IMR-90 (cell line): ENCODE measurements at regions not wholly inside any gene's neighbourhood (a gene's known extent, or its start where the extent isn't known, plus 50 kb on each side); places are given as distances from the start of the nearest gene placed in this dataset.

Source experiments
- ATAC-seq: fragments of 200-7000 bp; cut with Tn5 transposase; 2 replicates; pipeline ENCODE4 v1.9.1; 2020; ENCODE audit warnings: low read depth, mild to moderate bottlenecking, moderate library complexity
- BruUV-seq: library from RNA; stranded (reverse); fragments of 400-500 nt; replicated peaks from 2 replicates; lab custom pipeline; 2021; lab: Mats Ljungman, UMichigan
- CTCF ChIA-PET: fragments of 300-600 bp; formaldehyde crosslinking; extraction: SDS; loops from one replicate; lab custom pipeline; 2021; ENCODE audit warnings: antibody characterized with exemption; lab: Yijun Ruan, JAX
- POLR2A ChIA-PET: fragments of 300-600 bp; sonication (Branson Sonifier 250); formaldehyde crosslinking; loops from one replicate; lab custom pipeline; 2022; ENCODE audit warnings: antibody characterized with exemption; ENCODE audit not compliant: unreplicated experiment; lab: Charles Lee
- DNase-seq: peaks from one replicate; pipeline ENCODE4 v3.0.0; 2013
- H2AFZ ChIP-seq: replicated peaks from 2 replicates; pipeline ENCODE3; 2013; ENCODE audit warnings: low read length, mild to moderate bottlenecking; ENCODE audit not compliant: poor library complexity
- H2AK5ac ChIP-seq: 2 replicates; pipeline ENCODE4 v1.6.1; 2013; ENCODE audit warnings: low read depth, low read length, inconsistent platforms
- H2AK9ac ChIP-seq: replicated peaks from 2 replicates; pipeline ENCODE3; 2013; ENCODE audit warnings: mild to moderate bottlenecking, low read depth, low read length, moderate library complexity; ENCODE audit not compliant: poor library complexity
- H2BK120ac ChIP-seq: 2 replicates; pipeline ENCODE4 v1.6.1; 2013; ENCODE audit warnings: low read depth, low read length, inconsistent platforms
- H2BK15ac ChIP-seq: 3 replicates; pipeline ENCODE4 v1.6.1; 2013; ENCODE audit warnings: low read depth, low read length, inconsistent platforms
- H2BK20ac ChIP-seq: 2 replicates; pipeline ENCODE4 v1.6.1; 2013; ENCODE audit warnings: low read depth, mild to moderate bottlenecking, inconsistent platforms, low read length, moderate library complexity
- H2BK5ac ChIP-seq: 2 replicates; pipeline ENCODE4 v1.6.1; 2013; ENCODE audit warnings: mild to moderate bottlenecking, low read depth, low read length, inconsistent platforms; ENCODE audit not compliant: poor library complexity, severe bottlenecking
- H3K14ac ChIP-seq: replicated peaks from 2 replicates; pipeline ENCODE4 v1.6.1; 2013; ENCODE audit warnings: low read depth, low read length, inconsistent platforms
- H3K18ac ChIP-seq: 2 replicates; pipeline ENCODE4 v1.6.1; 2013; ENCODE audit warnings: low read depth, low read length, control low read depth
- H3K23ac ChIP-seq: 2 replicates; pipeline ENCODE4 v1.6.1; 2013; ENCODE audit warnings: low read depth, low read length, inconsistent platforms
- H3K27ac ChIP-seq: 2 replicates; pipeline ENCODE4 v1.5.1; 2013; ENCODE audit warnings: mild to moderate bottlenecking, control low read depth, low read length; ENCODE audit not compliant: insufficient read depth
- H3K27me3 ChIP-seq: 2 replicates; pipeline ENCODE4 v1.6.1; 2013; ENCODE audit warnings: low read length; ENCODE audit not compliant: control insufficient read depth, insufficient read depth
- H3K36me3 ChIP-seq: 2 replicates; pipeline ENCODE4 v1.6.1; 2013; ENCODE audit warnings: low read length, mixed read lengths; ENCODE audit not compliant: control insufficient read depth, insufficient read depth
- H3K4ac ChIP-seq: 2 replicates; pipeline ENCODE4 v1.6.1; 2013; ENCODE audit warnings: low read depth, low read length, inconsistent platforms
- H3K4me1 ChIP-seq: 2 replicates; pipeline ENCODE4 v1.6.1; 2013; ENCODE audit warnings: low read length, mixed read lengths; ENCODE audit not compliant: control insufficient read depth, insufficient read depth
- H3K4me2 ChIP-seq: 2 replicates; pipeline ENCODE4 v1.6.1; 2013; ENCODE audit warnings: low read depth, mild to moderate bottlenecking, control low read depth, low read length, moderate library complexity
- H3K4me3 ChIP-seq: 2 replicates; pipeline ENCODE4 v1.5.1; 2013; ENCODE audit warnings: low read depth, mild to moderate bottlenecking, control low read depth, low read length, moderate library complexity; ENCODE audit not compliant: insufficient read depth
- H3K56ac ChIP-seq: 2 replicates; pipeline ENCODE4 v1.6.1; 2013; ENCODE audit warnings: low read length, inconsistent platforms; ENCODE audit not compliant: insufficient read depth; ENCODE audit errors: extremely low read depth
- H3K79me1 ChIP-seq, 2 experiments: 2 replicates each; pipeline ENCODE4 v1.6.1; 2013; ENCODE audit warnings: low read length in 2 of 2, inconsistent platforms in 1 of 2, low read depth in 1 of 2
- H3K9ac ChIP-seq: 2 replicates; pipeline ENCODE4 v1.6.1; 2013; ENCODE audit warnings: low read depth, low read length, control low read depth
- H3K9me1 ChIP-seq: 2 replicates; pipeline ENCODE4 v1.6.1; 2013; ENCODE audit warnings: low read length, inconsistent platforms; ENCODE audit not compliant: insufficient read depth
- H3K9me3 ChIP-seq: 2 replicates; pipeline ENCODE4 v1.6.1; 2013; ENCODE audit warnings: low read length; ENCODE audit not compliant: control insufficient read depth, insufficient read depth
- H4K20me1 ChIP-seq: 2 replicates; pipeline ENCODE4 v1.6.1; 2013; ENCODE audit warnings: low read length, inconsistent platforms; ENCODE audit not compliant: insufficient read depth
- H4K5ac ChIP-seq: 2 replicates; pipeline ENCODE4 v1.6.1; 2013; ENCODE audit warnings: mild to moderate bottlenecking, low read depth, low read length, control low read depth
- H4K8ac ChIP-seq, 2 experiments: 2 replicates each; pipeline ENCODE4 v1.6.1; 2013; ENCODE audit warnings: low read depth in 2 of 2, low read length in 2 of 2, control low read depth in 1 of 2, inconsistent platforms in 1 of 2
- H4K91ac ChIP-seq: 2 replicates; pipeline ENCODE4 v1.6.1; 2013; ENCODE audit warnings: low read depth, low read length, inconsistent platforms; ENCODE audit not compliant: insufficient read depth
- BHLHE40 ChIP-seq: fragments of 150-350 bp; IDR thresholded peaks from 2 replicates; pipeline ENCODE4 v1.6.1; 2016; ENCODE audit warnings: mild to moderate bottlenecking, low read depth, low read length
- CEBPB ChIP-seq: IDR thresholded peaks from 2 replicates; pipeline ENCODE4 v1.6.1; 2012; ENCODE audit warnings: low read depth, low read length, improper control_type of control experiment
- CHD1 ChIP-seq: IDR thresholded peaks from 2 replicates; pipeline ENCODE4 v1.6.1; 2012; ENCODE audit warnings: low read depth, low read length, improper control_type of control experiment
- ELK1 ChIP-seq: fragments of 150-350 bp; IDR thresholded peaks from 2 replicates; pipeline ENCODE4 v1.6.1; 2016; ENCODE audit warnings: low read depth, mild to moderate bottlenecking, low read length, moderate library complexity, borderline replicate concordance
- FOS ChIP-seq: fragments of 150-350 bp; IDR thresholded peaks from 2 replicates; pipeline ENCODE4 v1.6.1; 2016; ENCODE audit warnings: low read depth, low read length
- MAFK ChIP-seq: IDR thresholded peaks from 2 replicates; pipeline ENCODE4 v1.6.1; 2012; ENCODE audit warnings: low read depth, low read length, improper control_type of control experiment
- MAZ ChIP-seq: IDR thresholded peaks from 2 replicates; pipeline ENCODE4 v1.6.1; 2012; ENCODE audit warnings: low read depth, mild to moderate bottlenecking, low read length, improper control_type of control experiment, moderate library complexity, borderline replicate concordance
- MXI1 ChIP-seq: IDR thresholded peaks from 2 replicates; pipeline ENCODE4 v1.6.1; 2012; ENCODE audit warnings: low read depth, mild to moderate bottlenecking, low read length, moderate library complexity, borderline replicate concordance
- NFE2L2 ChIP-seq: fragments of 150-350 bp; IDR thresholded peaks from 2 replicates; pipeline ENCODE4 v1.6.1; 2016; ENCODE audit warnings: low read depth, mild to moderate bottlenecking, low read length
- POLR2A ChIP-seq: IDR thresholded peaks from 2 replicates; pipeline ENCODE4 v1.6.1; 2012; ENCODE audit warnings: mild to moderate bottlenecking, low read depth, low read length
- RCOR1 ChIP-seq: IDR thresholded peaks from 2 replicates; pipeline ENCODE4 v1.6.1; 2012; ENCODE audit warnings: mild to moderate bottlenecking, low read length, improper control_type of control experiment; ENCODE audit not compliant: insufficient replicate concordance
- RFX5 ChIP-seq: IDR thresholded peaks from 2 replicates; pipeline ENCODE4 v1.8.0; 2012; ENCODE audit warnings: low read depth, mild to moderate bottlenecking, low read length, moderate library complexity
- WGBS, 2 experiments: methylation state at CpG; one replicate each; pipeline versions ENCODE4 v1.1.5 to v1.1.7; 2013; ENCODE audit warnings: missing lambda C conversion rate in 2 of 2; ENCODE audit not compliant: insufficient read length in 1 of 2; ENCODE audit errors: extremely low coverage in 2 of 2; 5-methylcytosine and 5-hydroxymethylcytosine counted together
- dilution Hi-C: fragments of 300-500 bp; cut with HindIII; formaldehyde crosslinking; loops from one replicate; pipeline ENCODE4 v1.14.3; 2018; ENCODE audit warnings: low sequenced_read_pairs; ENCODE audit not compliant: unreplicated experiment
- in situ Hi-C: fragments of 300-500 bp; cut with MboI; formaldehyde crosslinking; loops from 3 replicates; pipeline ENCODE4 v1.14.3; 2019; ENCODE audit warnings: low sequenced_read_pairs, inconsistent platforms, mixed read lengths
- intact Hi-C: fragments of 100-400 bp; cut with micrococcal nuclease; formaldehyde crosslinking; loops from 2 replicates; pipeline ENCODE4 v1.10.0; 2022
- TF ChIP-seq, protein P1 (sequence below): conservative IDR thresholded peaks from 2 replicates; pipeline ENCODE4 v1.5.1; 2012; ENCODE audit warnings: mild to moderate bottlenecking, low read depth, low read length, improper control_type of control experiment

GRCh38 chr13:87153371-87153770, 517.8 kb upstream of the SLITRK5 start:
- Histone ChIP-seq H3K9me3 (peaks cover 3% of the 10 kb centered on the region; the same call in 1 of the 2 replicates), H2BK5ac (no peak overlapping the region), H4K8ac (no peak overlapping the region), H3K23ac (no peak overlapping the region), H2AK5ac (no peak overlapping the region), H3K27ac (no peak overlapping the region), H2BK20ac (0 out of 2 replicates have a peak overlapping the region, but pooled peaks have one; percentile 14), H3K9me1 (no peaks in the 10 kb centered on the region), H3K14ac (no peak overlapping the region), H2AK9ac (no peak overlapping the region), H2BK120ac (no peak overlapping the region), H3K27me3 (no peaks in the 10 kb centered on the region), H3K9ac (no peak overlapping the region), H3K79me1 (no peaks in the 10 kb centered on the region), H3K4me3 (no peak overlapping the region), H3K4me1 (no peaks in the 10 kb centered on the region), H2AFZ (no peak overlapping the region), H3K4me2 (no peak overlapping the region), H4K20me1 (no peaks in the 10 kb centered on the region), H4K5ac (no peak overlapping the region), H3K18ac (no peak overlapping the region), H4K91ac (no peak overlapping the region), H3K4ac (no peak overlapping the region), H3K56ac (no peak overlapping the region), H3K36me3 (no peaks in the 10 kb centered on the region), H2BK15ac (no peak overlapping the region)
- CTCF ChIA-PET, result no interaction called here
- TF ChIP-seq CEBPB, result no peak
- no peak for TF ChIP-seq NFE2L2
- TF ChIP-seq, protein P1, sequence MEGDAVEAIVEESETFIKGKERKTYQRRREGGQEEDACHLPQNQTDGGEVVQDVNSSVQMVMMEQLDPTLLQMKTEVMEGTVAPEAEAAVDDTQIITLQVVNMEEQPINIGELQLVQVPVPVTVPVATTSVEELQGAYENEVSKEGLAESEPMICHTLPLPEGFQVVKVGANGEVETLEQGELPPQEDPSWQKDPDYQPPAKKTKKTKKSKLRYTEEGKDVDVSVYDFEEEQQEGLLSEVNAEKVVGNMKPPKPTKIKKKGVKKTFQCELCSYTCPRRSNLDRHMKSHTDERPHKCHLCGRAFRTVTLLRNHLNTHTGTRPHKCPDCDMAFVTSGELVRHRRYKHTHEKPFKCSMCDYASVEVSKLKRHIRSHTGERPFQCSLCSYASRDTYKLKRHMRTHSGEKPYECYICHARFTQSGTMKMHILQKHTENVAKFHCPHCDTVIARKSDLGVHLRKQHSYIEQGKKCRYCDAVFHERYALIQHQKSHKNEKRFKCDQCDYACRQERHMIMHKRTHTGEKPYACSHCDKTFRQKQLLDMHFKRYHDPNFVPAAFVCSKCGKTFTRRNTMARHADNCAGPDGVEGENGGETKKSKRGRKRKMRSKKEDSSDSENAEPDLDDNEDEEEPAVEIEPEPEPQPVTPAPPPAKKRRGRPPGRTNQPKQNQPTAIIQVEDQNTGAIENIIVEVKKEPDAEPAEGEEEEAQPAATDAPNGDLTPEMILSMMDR, result no peak
- no peak for TF ChIP-seq RCOR1
- TF ChIP-seq MAZ, result no peak
- no peak for TF ChIP-seq POLR2A
- TF ChIP-seq BHLHE40, result no peak
- TF ChIP-seq ELK1, result no peak
- no peak for TF ChIP-seq CHD1
- no peak for TF ChIP-seq MXI1
- no peak for TF ChIP-seq RFX5
- TF ChIP-seq FOS, result no peak
- no peak for TF ChIP-seq MAFK
- POLR2A ChIA-PET, result no interaction called here
- no peak for DNase-seq
- ATAC-seq, result no peak
- no TSS peak for BruUV-seq
- dilution Hi-C loops (no loop called here), intact Hi-C loops (no loop called here), in situ Hi-C loops (no loop called here)
- WGBS, 2 experiments, result no CpG with 5 or more reads among the region's 3 CpGs
